Rectal smooth muscle tissue (tissue), 1 donor: ENCODE measurements at regions not wholly inside any gene's neighbourhood (a gene's known extent, or its start where the extent isn't known, plus 50 kb on each side); places are given as distances from the start of the nearest gene placed in this dataset.

Source experiments
- H3K27ac ChIP-seq: one replicate; pipeline ENCODE4 v1.7.0; 2013; ENCODE audit warnings: low read depth, low read length, inconsistent platforms
- H3K27me3 ChIP-seq: one replicate; pipeline ENCODE4 v1.7.0; 2013; ENCODE audit warnings: low read length; ENCODE audit not compliant: control insufficient read depth, insufficient read depth
- H3K36me3 ChIP-seq: one replicate; pipeline ENCODE4 v1.7.0; 2013; ENCODE audit warnings: low read length; ENCODE audit not compliant: control insufficient read depth, insufficient read depth
- H3K4me1 ChIP-seq: one replicate; pipeline ENCODE4 v1.7.0; 2013; ENCODE audit warnings: low read length; ENCODE audit not compliant: control insufficient read depth, insufficient read depth
- H3K4me3 ChIP-seq: one replicate; pipeline ENCODE4 v1.7.0; 2013; ENCODE audit warnings: low read length
- H3K9ac ChIP-seq: one replicate; pipeline ENCODE4 v1.7.0; 2013; ENCODE audit warnings: low read length

- Histone ChIP-seq H3K27me3 (no peaks in the 10 kb centered on the region), H3K4me3 (no peak overlapping the region), H3K27ac (no peak overlapping the region), H3K4me1 (no peaks in the 10 kb centered on the region), H3K9ac (no peak overlapping the region), H3K36me3 (no peaks in the 10 kb centered on the region)
These were observed 157.4 kb upstream of the FOXN3 start for GRCh38 chr14:89574420-89574819.

- no peaks in the 10 kb centered on the region for H3K36me3 ChIP-seq
- H3K9ac ChIP-seq = no peak overlapping the region
- no peaks in the 10 kb centered on the region for H3K4me1 ChIP-seq
- H3K27me3 ChIP-seq = no peaks in the 10 kb centered on the region
- H3K27ac ChIP-seq = no peak overlapping the region
- H3K4me3 ChIP-seq = no peak overlapping the region
These were observed 156.3 kb upstream of the FOXN3 start for GRCh38 chr14:89573399-89573657.

- Histone ChIP-seq H3K4me3 (no peak overlapping the region), H3K4me1 (no peaks in the 10 kb centered on the region), H3K9ac (no peak overlapping the region), H3K36me3 (no peaks in the 10 kb centered on the region), H3K27me3 (no peaks in the 10 kb centered on the region), H3K27ac (no peak overlapping the region)
These were observed 155.8 kb upstream of the FOXN3 start for GRCh38 chr14:89572596-89573398.

GRCh38 chr14:89571491-89571890 is 154.5 kb upstream of the FOXN3 start:
- Histone ChIP-seq H3K4me1 (no peaks in the 10 kb centered on the region), H3K9ac (no peak overlapping the region), H3K27ac (no peak overlapping the region), H3K4me3 (no peak overlapping the region), H3K36me3 (no peaks in the 10 kb centered on the region), H3K27me3 (no peaks in the 10 kb centered on the region)

- no peak overlapping the region for H3K4me3 ChIP-seq
- no peak overlapping the region for H3K27ac ChIP-seq
- no peaks in the 10 kb centered on the region for H3K36me3 ChIP-seq
These were observed 149.8 kb upstream of the FOXN3 start for GRCh38 chr14:89566644-89567415.

GRCh38 chr14:89566180-89566579 is 149.1 kb upstream of the FOXN3 start:
- Histone ChIP-seq H3K9ac (no peak overlapping the region), H3K4me1 (no peaks in the 10 kb centered on the region), H3K27me3 (no peaks in the 10 kb centered on the region), H3K36me3 (no peaks in the 10 kb centered on the region), H3K4me3 (no peak overlapping the region), H3K27ac (no peak overlapping the region)

More at GRCh38 chr14:89566644-89567415, 149.8 kb upstream of the FOXN3 start:
- Histone ChIP-seq H3K27me3 (no peaks in the 10 kb centered on the region), H3K9ac (no peak overlapping the region), H3K4me1 (no peaks in the 10 kb centered on the region)

GRCh38 chr14:89565607-89566006 is 148.6 kb upstream of the FOXN3 start:
- Histone ChIP-seq H3K27ac (no peak overlapping the region), H3K4me1 (no peaks in the 10 kb centered on the region), H3K9ac (no peak overlapping the region), H3K27me3 (no peaks in the 10 kb centered on the region), H3K36me3 (no peaks in the 10 kb centered on the region), H3K4me3 (no peak overlapping the region)

- Histone ChIP-seq H3K4me1 (no peaks in the 10 kb centered on the region), H3K4me3 (no peak overlapping the region), H3K9ac (no peak overlapping the region), H3K27me3 (no peaks in the 10 kb centered on the region), H3K36me3 (no peaks in the 10 kb centered on the region), H3K27ac (no peak overlapping the region)
These were observed 148.0 kb upstream of the FOXN3 start for GRCh38 chr14:89564989-89565388.

GRCh38 chr14:89564286-89564957 is 147.4 kb upstream of the FOXN3 start:
- H3K27ac ChIP-seq = no peak overlapping the region

GRCh38 chr14:89563471-89563870 is 146.4 kb upstream of the FOXN3 start:
- Histone ChIP-seq H3K4me3 (no peak overlapping the region), H3K27ac (no peak overlapping the region), H3K4me1 (no peaks in the 10 kb centered on the region), H3K36me3 (no peaks in the 10 kb centered on the region), H3K27me3 (no peaks in the 10 kb centered on the region), H3K9ac (no peak overlapping the region)

More at GRCh38 chr14:89564286-89564957, 147.4 kb upstream of the FOXN3 start:
- Histone ChIP-seq H3K4me3 (no peak overlapping the region), H3K4me1 (no peaks in the 10 kb centered on the region), H3K36me3 (no peaks in the 10 kb centered on the region), H3K9ac (no peak overlapping the region), H3K27me3 (no peaks in the 10 kb centered on the region)

GRCh38 chr14:89551955-89552354 is 134.9 kb upstream of the FOXN3 start:
- peaks cover 7% of the 10 kb centered on the region for H3K4me1 ChIP-seq
- H3K9ac ChIP-seq = no peak overlapping the region
- H3K27me3 ChIP-seq = no peaks in the 10 kb centered on the region
- H3K36me3 ChIP-seq = no peaks in the 10 kb centered on the region
- H3K4me3 ChIP-seq = no peak overlapping the region
- no peak overlapping the region for H3K27ac ChIP-seq

GRCh38 chr14:89551432-89551831 is 134.4 kb upstream of the FOXN3 start:
- H3K27ac ChIP-seq = no peak overlapping the region
- no peak overlapping the region for H3K4me3 ChIP-seq
- H3K27me3 ChIP-seq = no peaks in the 10 kb centered on the region
- no peak overlapping the region for H3K9ac ChIP-seq
- no peaks in the 10 kb centered on the region for H3K36me3 ChIP-seq
- H3K4me1 ChIP-seq = peaks cover 7% of the 10 kb centered on the region
